Keratinocyte (primary cell): ENCODE measurements at regions not wholly inside any gene's neighbourhood (a gene's known extent, or its start where the extent isn't known, plus 50 kb on each side); places are given as distances from the start of the nearest gene placed in this dataset.
"Not testable (repeated sequence)": the region's sequence is repeated elsewhere in the genome, so short reads cannot be mapped to it uniquely, and the experiment has no call there.

Experiments used
- DNase-seq: peaks from one replicate; pipeline ENCODE4 v3.0.0-alpha.2; 2011; ENCODE audit warnings: low read depth, missing footprints, low spot score
- FAIRE-seq: peaks from 2 replicates; lab custom pipeline; 2011; peaks lifted over from hg19 to GRCh38; lab: Jason Lieb, UNC
- H2AFZ ChIP-seq: 2 replicates; pipeline ENCODE4 v1.6.0; 2012; ENCODE audit warnings: low read length, control low read depth, inconsistent platforms; ENCODE audit not compliant: control insufficient read depth
- H3K27ac ChIP-seq: 2 replicates; pipeline ENCODE4 v1.5.1; 2011; ENCODE audit warnings: low read length; ENCODE audit not compliant: control insufficient read depth, insufficient read depth
- H3K27me3 ChIP-seq: 3 replicates; pipeline ENCODE4 v1.6.0; 2011; ENCODE audit warnings: low read length; ENCODE audit not compliant: control insufficient read depth, insufficient read depth; ENCODE audit errors: extremely low read depth
- H3K36me3 ChIP-seq, 2 experiments: 2 replicates in 1 of 2; 3 replicates in 1 of 2; pipeline ENCODE4 v1.5.1; 2011; ENCODE audit warnings: low read length in 2 of 2, mild to moderate bottlenecking in 1 of 2; ENCODE audit not compliant: control insufficient read depth in 2 of 2, insufficient read depth in 2 of 2; ENCODE audit errors: extremely low read depth in 1 of 2
- H3K4me1 ChIP-seq: 3 replicates; pipeline ENCODE4 v1.5.1; 2011; ENCODE audit warnings: low read length; ENCODE audit not compliant: control insufficient read depth, insufficient read depth; ENCODE audit errors: extremely low read depth
- H3K4me2 ChIP-seq: 3 replicates; pipeline ENCODE4 v1.6.0; 2011; ENCODE audit warnings: low read depth, low read length; ENCODE audit not compliant: control insufficient read depth, insufficient read depth; ENCODE audit errors: extremely low read depth
- H3K4me3 ChIP-seq, 3 experiments: fragments of 200-600 bp in 1 of 3; sonication (generic) in 1 of 3; 2 replicates in 2 of 3; 3 replicates in 1 of 3; pipeline ENCODE4 v1.5.1; 2011 to 2016; ENCODE audit warnings: low read length in 3 of 3, mild to moderate bottlenecking in 3 of 3, control low read depth in 2 of 3, inconsistent platforms in 1 of 3, low read depth in 1 of 3, mixed read lengths in 1 of 3, mixed run types in 1 of 3, moderate library complexity in 1 of 3; ENCODE audit not compliant: control insufficient read depth in 2 of 3, insufficient read depth in 2 of 3; ENCODE audit errors: extremely low read depth in 1 of 3
- H3K79me2 ChIP-seq: 2 replicates; pipeline ENCODE4 v1.6.0; 2012; ENCODE audit warnings: low read length; ENCODE audit not compliant: control insufficient read depth, insufficient read depth
- H3K9ac ChIP-seq: 3 replicates; pipeline ENCODE4 v1.6.0; 2011; ENCODE audit warnings: low read length; ENCODE audit not compliant: control insufficient read depth, insufficient read depth; ENCODE audit errors: extremely low read depth
- H3K9me1 ChIP-seq: 3 replicates; pipeline ENCODE4 v1.6.0; 2011; ENCODE audit warnings: low read length; ENCODE audit not compliant: control insufficient read depth, insufficient read depth; ENCODE audit errors: extremely low read depth
- H3K9me3 ChIP-seq: 2 replicates; pipeline ENCODE4 v1.5.1; 2012; ENCODE audit warnings: low read depth, low read length; ENCODE audit not compliant: control insufficient read depth
- H4K20me1 ChIP-seq: 3 replicates; pipeline ENCODE4 v1.6.0; 2011; ENCODE audit warnings: low read length; ENCODE audit not compliant: control insufficient read depth, insufficient read depth; ENCODE audit errors: extremely low read depth
- CTCF ChIP-seq, 3 experiments: IDR thresholded peaks in 1 of 3; conservative IDR thresholded peaks in 1 of 3; optimal IDR thresholded peaks in 1 of 3; 2 replicates in 2 of 3; 3 replicates in 1 of 3; pipeline versions ENCODE3 to v1.5.1; 2011; ENCODE audit warnings: low read length in 3 of 3, mild to moderate bottlenecking in 3 of 3, moderate library complexity in 2 of 3, control low read depth in 1 of 3, inconsistent platforms in 1 of 3; ENCODE audit not compliant: insufficient read depth in 2 of 3; ENCODE audit errors: extremely low read depth in 1 of 3
- EZH2 ChIP-seq: IDR thresholded peaks from one replicate; pipeline ENCODE4 v1.6.1; 2012; ENCODE audit warnings: inconsistent platforms, mild to moderate bottlenecking, low read length, moderate library complexity
- dilution Hi-C: fragments of 300-500 bp; cut with MboI; formaldehyde crosslinking; loops from one replicate; pipeline ENCODE4 v1.7.0; 2020; ENCODE audit warnings: low sequenced_read_pairs; ENCODE audit not compliant: extremely low pct_ligation_motif_present

- no peaks in the 10 kb centered on the region for H3K9me3 ChIP-seq
- H3K4me1 ChIP-seq = peaks cover 20% of the 10 kb centered on the region
- no peaks in the 10 kb centered on the region for H3K27me3 ChIP-seq
- no peak overlapping the region for H3K9ac ChIP-seq
- FAIRE-seq (peak; percentile 92), DNase-seq (peak; percentile 74)
- H3K4me2 ChIP-seq = peak overlapping the region; percentile 17
- H3K9me1 ChIP-seq = no peaks in the 10 kb centered on the region
- dilution Hi-C loops = no loop called here
- TF ChIP-seq EZH2 (no peak), CTCF (optimal IDR thresholded peaks at IDR 0.05 in 1 of 3, IDR thresholded peaks at IDR 0.05 in 1 of 3, conservative IDR thresholded peaks at IDR 0.05 in 1 of 3; ENCODE audit: extremely low read depth in 1 of 3, insufficient read depth in 2 of 3, low read length in 3 of 3) (no peak)
- peak overlapping the region; percentile 71 for H3K27ac ChIP-seq
- peak overlapping the region; percentile 7 for H2AFZ ChIP-seq
- no peaks in the 10 kb centered on the region for H3K79me2 ChIP-seq
- no peaks in the 10 kb centered on the region for H3K36me3 ChIP-seq
- H4K20me1 ChIP-seq = no peaks in the 10 kb centered on the region
- H3K4me3 ChIP-seq = no peak overlapping the region
Observed at GRCh38 chr1:196002906-196003305, 605.3 kb downstream of the KCNT2 start.

GRCh38 chr1:196002296-196002695 is 605.9 kb downstream of the KCNT2 start:
- H4K20me1 ChIP-seq, H3K79me2 ChIP-seq, H3K27me3 ChIP-seq, H3K9ac ChIP-seq, H3K4me3 ChIP-seq, dilution Hi-C loops, H3K36me3 ChIP-seq, H3K4me2 ChIP-seq, H3K9me1 ChIP-seq, H3K9me3 ChIP-seq: not testable (repeated sequence)
- peak; percentile 66 for FAIRE-seq
- Histone ChIP-seq H2AFZ (peak overlapping the region; percentile 12), H3K27ac (peak overlapping the region; percentile 71), H3K4me1 (peaks cover 20% of the 10 kb centered on the region)
- DNase-seq = peak; percentile 15

DNA sequence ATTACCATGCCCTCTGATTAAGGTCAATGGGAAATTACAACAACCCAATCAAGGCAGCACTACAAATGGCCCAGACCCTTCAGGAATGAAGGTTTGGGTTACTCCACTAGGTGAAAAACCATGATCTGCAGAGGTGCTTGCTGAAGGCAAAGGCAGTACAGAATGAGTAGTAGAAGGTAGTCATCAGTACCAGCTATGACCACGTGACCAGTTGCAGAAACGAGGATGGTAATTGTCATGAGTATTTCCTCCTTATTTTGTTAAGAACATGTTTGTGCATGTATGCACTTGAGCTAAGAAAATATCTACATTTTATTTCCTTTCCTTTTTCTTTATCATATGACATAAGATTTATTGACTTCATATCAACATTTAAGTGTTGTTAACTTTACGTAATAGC is 607.1 kb downstream of the KCNT2 start:
- no peaks in the 10 kb centered on the region for H3K9me1 ChIP-seq
- no peaks in the 10 kb centered on the region for H3K36me3 ChIP-seq
- H3K4me2 ChIP-seq = no peak overlapping the region
- no peaks in the 10 kb centered on the region for H3K9me3 ChIP-seq
- no peaks in the 10 kb centered on the region for H3K79me2 ChIP-seq
- peak; percentile 67 for FAIRE-seq
- H2AFZ ChIP-seq = no peak overlapping the region
- peaks cover 20% of the 10 kb centered on the region for H3K4me1 ChIP-seq
- dilution Hi-C loops = no loop called here
- H3K27me3 ChIP-seq = no peaks in the 10 kb centered on the region
- no peak overlapping the region for H3K4me3 ChIP-seq
- peak; percentile 40 for DNase-seq
- peak overlapping the region; percentile 71 for H3K27ac ChIP-seq
- H3K9ac ChIP-seq = no peak overlapping the region
- H4K20me1 ChIP-seq = no peaks in the 10 kb centered on the region
- no peak for TF ChIP-seq EZH2
- no peak for TF ChIP-seq CTCF (optimal IDR thresholded peaks at IDR 0.05 in 1 of 3, IDR thresholded peaks at IDR 0.05 in 1 of 3, conservative IDR thresholded peaks at IDR 0.05 in 1 of 3; ENCODE audit: extremely low read depth in 1 of 3, insufficient read depth in 2 of 3, low read length in 3 of 3)
